GM23338 (cell line): ENCODE measurements at regions not wholly inside any gene's neighbourhood (a gene's known extent, or its start where the extent isn't known, plus 50 kb on each side); places are given as distances from the start of the nearest gene placed in this dataset.

Experiments
- ATAC-seq: fragments of 200-7000 bp; cut with Tn5 transposase; 3 replicates; pipeline ENCODE4 v1.9.1; 2020
- DNase-seq: peaks from one replicate; pipeline ENCODE4 v3.0.0-alpha.2; 2015; ENCODE audit warnings: low spot score
- H2AFZ ChIP-seq: fragments of 200-600 bp; sonication (generic); 2 replicates; pipeline ENCODE4 v1.8.0; 2016; ENCODE audit warnings: antibody characterized with exemption, mild to moderate bottlenecking, moderate library complexity
- H3F3A ChIP-seq: fragments of 200-600 bp; sonication (generic); replicated peaks from 2 replicates; pipeline ENCODE4 v1.8.0; 2017; ENCODE audit warnings: antibody characterized with exemption, mixed run types, low read depth
- H3K27ac ChIP-seq: fragments of 200-600 bp; sonication (generic); 2 replicates; pipeline ENCODE4 v1.6.1; 2016; ENCODE audit warnings: low read depth
- H3K27me3 ChIP-seq: fragments of 200-600 bp; sonication (generic); 2 replicates; pipeline ENCODE4 v1.8.0; 2016; ENCODE audit warnings: mild to moderate bottlenecking, mixed run types, moderate library complexity; ENCODE audit not compliant: insufficient read depth
- H3K36me3 ChIP-seq: fragments of 200-600 bp; sonication (generic); 2 replicates; pipeline ENCODE4 v1.8.0; 2016; ENCODE audit warnings: mild to moderate bottlenecking; ENCODE audit not compliant: insufficient read depth
- H3K4me1 ChIP-seq: fragments of 200-600 bp; sonication (generic); 2 replicates; pipeline ENCODE4 v1.8.0; 2016; ENCODE audit warnings: mild to moderate bottlenecking, moderate library complexity; ENCODE audit not compliant: insufficient read depth
- H3K4me2 ChIP-seq: fragments of 200-600 bp; sonication (generic); 2 replicates; pipeline ENCODE4 v1.7.1; 2017; ENCODE audit warnings: mixed run types
- H3K4me3 ChIP-seq: fragments of 200-600 bp; sonication (generic); 2 replicates; pipeline ENCODE4 v1.6.1; 2016; ENCODE audit warnings: mixed run types
- H3K79me2 ChIP-seq: fragments of 200-600 bp; sonication (generic); replicated peaks from 2 replicates; pipeline ENCODE4 v1.8.0; 2017; ENCODE audit warnings: mild to moderate bottlenecking; ENCODE audit not compliant: insufficient read depth
- H3K9me2 ChIP-seq: fragments of 200-600 bp; sonication (generic); 2 replicates; pipeline ENCODE4 v1.8.0; 2017; ENCODE audit not compliant: insufficient read depth
- H4K20me1 ChIP-seq: fragments of 200-600 bp; sonication (generic); replicated peaks from 2 replicates; pipeline ENCODE4 v1.8.0; 2017; ENCODE audit warnings: mild to moderate bottlenecking; ENCODE audit not compliant: insufficient read depth
- H3K27ac Mint-ChIP-seq: 2 replicates; pipeline ENCODE4 v1.8.0; 2020; ENCODE audit warnings: inconsistent platforms, mild to moderate bottlenecking, moderate library complexity, mixed read lengths
- H3K27me3 Mint-ChIP-seq: 3 replicates; pipeline ENCODE4 v1.8.0; 2022; ENCODE audit warnings: low read depth, mild to moderate bottlenecking, moderate library complexity, mixed read lengths, inconsistent platforms; ENCODE audit not compliant: insufficient read depth, poor library complexity
- H3K36me3 Mint-ChIP-seq: 3 replicates; pipeline ENCODE4 v1.8.0; 2021; ENCODE audit warnings: low read depth, mild to moderate bottlenecking, inconsistent platforms, moderate library complexity, mixed read lengths
- H3K4me1 Mint-ChIP-seq: 3 replicates; pipeline ENCODE4 v1.8.0; 2020; ENCODE audit warnings: mild to moderate bottlenecking, inconsistent platforms, mixed read lengths
- H3K4me3 Mint-ChIP-seq: 3 replicates; pipeline ENCODE4 v1.8.0; 2021; ENCODE audit warnings: moderate library complexity, mild to moderate bottlenecking, inconsistent platforms, mixed read lengths
- H3K9me3 Mint-ChIP-seq: 3 replicates; pipeline ENCODE4 v1.8.0; 2020; ENCODE audit warnings: moderate library complexity, mild to moderate bottlenecking, inconsistent platforms, mixed read lengths
- CREB1 ChIP-seq: fragments of 250-450 bp; sonication (Bioruptor Pico); IDR thresholded peaks from 2 replicates; pipeline ENCODE4 v1.5.0; 2020; ENCODE audit warnings: low read depth, mild to moderate bottlenecking, moderate library complexity
- ETS1 ChIP-seq: IDR thresholded peaks from 2 replicates; pipeline ENCODE4 v1.6.1; 2016; ENCODE audit warnings: antibody characterized with exemption
- EZH2 ChIP-seq: fragments of 200-600 bp; sonication (generic); IDR thresholded peaks from one replicate; pipeline ENCODE4 v1.8.0; 2017; ENCODE audit warnings: antibody characterized with exemption, mild to moderate bottlenecking, low read depth; ENCODE audit not compliant: unreplicated experiment
- JUNB ChIP-seq: IDR thresholded peaks from one replicate; pipeline ENCODE4 v1.6.1; 2016; ENCODE audit warnings: antibody characterized with exemption; ENCODE audit not compliant: unreplicated experiment
- NANOG ChIP-seq: IDR thresholded peaks from 2 replicates; pipeline ENCODE4 v1.6.1; 2016; ENCODE audit warnings: antibody characterized with exemption, borderline replicate concordance
- ZNF114 ChIP-seq: fragments of 250-450 bp; sonication (Bioruptor Pico); IDR thresholded peaks from 2 replicates; pipeline ENCODE4 v1.5.0; 2020; ENCODE audit warnings: mild to moderate bottlenecking, moderate library complexity
- ZNF331 ChIP-seq: fragments of 250-450 bp; sonication (Bioruptor Pico); IDR thresholded peaks from 2 replicates; pipeline ENCODE4 v1.5.0; 2020; ENCODE audit warnings: low read depth, mild to moderate bottlenecking, moderate library complexity
- TF ChIP-seq, protein P1 (sequence below), 2 experiments: fragments of 200-600 bp in 1 of 2; sonication (generic) in 1 of 2; conservative IDR thresholded peaks; 2 replicates each; pipeline versions ENCODE4 v1.5.1 to v1.6.1; 2016 to 2017; ENCODE audit warnings: antibody characterized with exemption in 2 of 2, low read depth in 2 of 2, mild to moderate bottlenecking in 2 of 2, moderate library complexity in 1 of 2
- TF ChIP-seq, protein P2 (sequence below): fragments of 250-450 bp; sonication (Bioruptor Pico); IDR thresholded peaks from 2 replicates; pipeline ENCODE4 v1.5.0; 2020; ENCODE audit warnings: mild to moderate bottlenecking, moderate library complexity

DNA sequence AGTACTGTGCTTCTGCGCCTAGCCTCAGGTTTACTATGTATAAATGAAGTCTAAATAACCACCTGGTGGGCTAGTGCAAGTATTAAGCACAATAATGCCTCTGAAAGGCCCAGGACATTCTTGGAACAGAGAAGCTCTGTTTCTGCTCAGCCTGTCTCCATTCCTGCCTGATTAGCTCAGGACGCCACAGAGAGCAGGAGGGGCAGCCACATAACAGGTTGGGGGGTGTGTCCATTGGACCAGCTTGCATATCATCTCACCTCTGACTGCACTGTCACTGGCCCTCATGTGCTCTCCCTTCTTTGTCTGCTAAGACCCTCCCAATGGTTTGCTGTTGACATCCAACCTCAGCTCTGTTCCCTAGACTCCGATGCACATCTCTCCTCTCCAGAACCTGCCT, 52.8 kb upstream of the IKZF1 start:
- H3K36me3 Mint-ChIP-seq = peaks cover 4% of the 10 kb centered on the region; the same call in 2 of the 3 replicates
- Histone ChIP-seq H3K36me3 (no peaks in the 10 kb centered on the region; the same call in 1 of the 2 replicates), H3K27ac (no peak overlapping the region), H3K79me2 (no peaks in the 10 kb centered on the region), H2AFZ (no peak overlapping the region), H3K4me1 (no peaks in the 10 kb centered on the region), H3K9me2 (no peaks in the 10 kb centered on the region), H3F3A (no peaks in the 10 kb centered on the region), H3K4me2 (no peak overlapping the region), H3K27me3 (no peaks in the 10 kb centered on the region), H3K4me3 (no peak overlapping the region), H4K20me1 (no peaks in the 10 kb centered on the region)
- no peak overlapping the region for H3K4me3 Mint-ChIP-seq
- peaks cover 10% of the 10 kb centered on the region for H3K9me3 Mint-ChIP-seq
- peaks cover 3% of the 10 kb centered on the region for H3K27me3 Mint-ChIP-seq
- ATAC-seq (no peak), DNase-seq (no peak)
- TF ChIP-seq, protein P1, sequence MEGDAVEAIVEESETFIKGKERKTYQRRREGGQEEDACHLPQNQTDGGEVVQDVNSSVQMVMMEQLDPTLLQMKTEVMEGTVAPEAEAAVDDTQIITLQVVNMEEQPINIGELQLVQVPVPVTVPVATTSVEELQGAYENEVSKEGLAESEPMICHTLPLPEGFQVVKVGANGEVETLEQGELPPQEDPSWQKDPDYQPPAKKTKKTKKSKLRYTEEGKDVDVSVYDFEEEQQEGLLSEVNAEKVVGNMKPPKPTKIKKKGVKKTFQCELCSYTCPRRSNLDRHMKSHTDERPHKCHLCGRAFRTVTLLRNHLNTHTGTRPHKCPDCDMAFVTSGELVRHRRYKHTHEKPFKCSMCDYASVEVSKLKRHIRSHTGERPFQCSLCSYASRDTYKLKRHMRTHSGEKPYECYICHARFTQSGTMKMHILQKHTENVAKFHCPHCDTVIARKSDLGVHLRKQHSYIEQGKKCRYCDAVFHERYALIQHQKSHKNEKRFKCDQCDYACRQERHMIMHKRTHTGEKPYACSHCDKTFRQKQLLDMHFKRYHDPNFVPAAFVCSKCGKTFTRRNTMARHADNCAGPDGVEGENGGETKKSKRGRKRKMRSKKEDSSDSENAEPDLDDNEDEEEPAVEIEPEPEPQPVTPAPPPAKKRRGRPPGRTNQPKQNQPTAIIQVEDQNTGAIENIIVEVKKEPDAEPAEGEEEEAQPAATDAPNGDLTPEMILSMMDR (conservative IDR thresholded peaks at IDR 0.05; ENCODE audit: low read depth in 2 of 2) = no peak
- TF ChIP-seq ETS1 = no peak
- TF ChIP-seq ZNF114 (CRISPR knock-in tag) = no peak
- TF ChIP-seq, protein P2, sequence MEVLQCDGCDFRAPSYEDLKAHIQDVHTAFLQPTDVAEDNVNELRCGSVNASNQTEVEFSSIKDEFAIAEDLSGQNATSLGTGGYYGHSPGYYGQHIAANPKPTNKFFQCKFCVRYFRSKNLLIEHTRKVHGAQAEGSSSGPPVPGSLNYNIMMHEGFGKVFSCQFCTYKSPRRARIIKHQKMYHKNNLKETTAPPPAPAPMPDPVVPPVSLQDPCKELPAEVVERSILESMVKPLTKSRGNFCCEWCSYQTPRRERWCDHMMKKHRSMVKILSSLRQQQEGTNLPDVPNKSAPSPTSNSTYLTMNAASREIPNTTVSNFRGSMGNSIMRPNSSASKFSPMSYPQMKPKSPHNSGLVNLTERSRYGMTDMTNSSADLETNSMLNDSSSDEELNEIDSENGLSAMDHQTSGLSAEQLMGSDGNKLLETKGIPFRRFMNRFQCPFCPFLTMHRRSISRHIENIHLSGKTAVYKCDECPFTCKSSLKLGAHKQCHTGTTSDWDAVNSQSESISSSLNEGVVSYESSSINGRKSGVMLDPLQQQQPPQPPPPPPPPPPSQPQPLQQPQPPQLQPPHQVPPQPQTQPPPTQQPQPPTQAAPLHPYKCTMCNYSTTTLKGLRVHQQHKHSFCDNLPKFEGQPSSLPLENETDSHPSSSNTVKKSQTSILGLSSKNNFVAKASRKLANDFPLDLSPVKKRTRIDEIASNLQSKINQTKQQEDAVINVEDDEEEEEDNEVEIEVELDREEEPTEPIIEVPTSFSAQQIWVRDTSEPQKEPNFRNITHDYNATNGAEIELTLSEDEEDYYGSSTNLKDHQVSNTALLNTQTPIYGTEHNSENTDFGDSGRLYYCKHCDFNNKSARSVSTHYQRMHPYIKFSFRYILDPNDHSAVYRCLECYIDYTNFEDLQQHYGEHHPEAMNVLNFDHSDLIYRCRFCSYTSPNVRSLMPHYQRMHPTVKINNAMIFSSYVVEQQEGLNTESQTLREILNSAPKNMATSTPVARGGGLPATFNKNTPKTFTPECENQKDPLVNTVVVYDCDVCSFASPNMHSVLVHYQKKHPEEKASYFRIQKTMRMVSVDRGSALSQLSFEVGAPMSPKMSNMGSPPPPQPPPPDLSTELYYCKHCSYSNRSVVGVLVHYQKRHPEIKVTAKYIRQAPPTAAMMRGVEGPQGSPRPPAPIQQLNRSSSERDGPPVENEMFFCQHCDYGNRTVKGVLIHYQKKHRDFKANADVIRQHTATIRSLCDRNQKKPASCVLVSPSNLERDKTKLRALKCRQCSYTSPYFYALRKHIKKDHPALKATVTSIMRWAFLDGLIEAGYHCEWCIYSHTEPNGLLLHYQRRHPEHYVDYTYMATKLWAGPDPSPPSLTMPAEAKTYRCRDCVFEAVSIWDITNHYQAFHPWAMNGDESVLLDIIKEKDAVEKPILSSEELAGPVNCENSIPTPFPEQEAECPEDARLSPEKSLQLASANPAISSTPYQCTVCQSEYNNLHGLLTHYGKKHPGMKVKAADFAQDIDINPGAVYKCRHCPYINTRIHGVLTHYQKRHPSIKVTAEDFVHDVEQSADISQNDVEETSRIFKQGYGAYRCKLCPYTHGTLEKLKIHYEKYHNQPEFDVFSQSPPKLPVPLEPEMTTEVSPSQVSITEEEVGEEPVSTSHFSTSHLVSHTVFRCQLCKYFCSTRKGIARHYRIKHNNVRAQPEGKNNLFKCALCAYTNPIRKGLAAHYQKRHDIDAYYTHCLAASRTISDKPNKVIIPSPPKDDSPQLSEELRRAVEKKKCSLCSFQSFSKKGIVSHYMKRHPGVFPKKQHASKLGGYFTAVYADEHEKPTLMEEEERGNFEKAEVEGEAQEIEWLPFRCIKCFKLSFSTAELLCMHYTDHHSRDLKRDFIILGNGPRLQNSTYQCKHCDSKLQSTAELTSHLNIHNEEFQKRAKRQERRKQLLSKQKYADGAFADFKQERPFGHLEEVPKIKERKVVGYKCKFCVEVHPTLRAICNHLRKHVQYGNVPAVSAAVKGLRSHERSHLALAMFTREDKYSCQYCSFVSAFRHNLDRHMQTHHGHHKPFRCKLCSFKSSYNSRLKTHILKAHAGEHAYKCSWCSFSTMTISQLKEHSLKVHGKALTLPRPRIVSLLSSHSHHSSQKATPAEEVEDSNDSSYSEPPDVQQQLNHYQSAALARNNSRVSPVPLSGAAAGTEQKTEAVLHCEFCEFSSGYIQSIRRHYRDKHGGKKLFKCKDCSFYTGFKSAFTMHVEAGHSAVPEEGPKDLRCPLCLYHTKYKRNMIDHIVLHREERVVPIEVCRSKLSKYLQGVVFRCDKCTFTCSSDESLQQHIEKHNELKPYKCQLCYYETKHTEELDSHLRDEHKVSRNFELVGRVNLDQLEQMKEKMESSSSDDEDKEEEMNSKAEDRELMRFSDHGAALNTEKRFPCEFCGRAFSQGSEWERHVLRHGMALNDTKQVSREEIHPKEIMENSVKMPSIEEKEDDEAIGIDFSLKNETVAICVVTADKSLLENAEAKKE (CRISPR knock-in tag) = no peak
- no peak for TF ChIP-seq JUNB
- TF ChIP-seq EZH2 = no peak
- TF ChIP-seq CREB1 (CRISPR knock-in tag) = no peak
- no peak for TF ChIP-seq ZNF331
- no peak for TF ChIP-seq NANOG
- H3K4me1 Mint-ChIP-seq = no peaks in the 10 kb centered on the region
- no peak overlapping the region for H3K27ac Mint-ChIP-seq
